ENCODE measurements at regions not wholly inside any gene's neighbourhood (a gene's known extent, or its start where the extent isn't known, plus 50 kb on each side); places are given as distances from the start of the nearest gene placed in this dataset.

DNA sequence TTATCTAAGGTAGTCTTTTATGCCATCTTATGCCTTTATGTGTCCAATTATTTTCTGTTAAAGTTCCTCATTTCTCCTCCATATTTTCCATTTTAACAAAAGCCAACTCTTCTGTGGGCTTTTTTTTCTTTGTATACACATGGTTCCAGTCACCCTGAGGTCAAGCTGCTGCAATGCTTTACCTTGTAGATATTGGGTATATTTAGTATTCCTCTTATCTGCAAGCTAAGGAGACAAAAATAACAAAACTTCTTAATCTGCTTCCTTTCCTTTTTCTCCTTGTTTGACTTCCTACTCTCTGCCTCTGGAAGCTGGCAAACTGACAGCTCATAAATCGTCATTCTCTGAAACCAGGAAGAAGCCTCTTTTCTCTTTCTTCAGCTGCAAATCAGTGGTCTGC, 885.0 kb upstream of the LRRN3 start:
- Histone ChIP-seq H3K4me3 (ENCODE audit: low read length) (no peak overlapping the region), H3K36me3 (replicated peaks; ENCODE audit: insufficient read depth, low read length) (no peaks in the 10 kb centered on the region), H2AFZ (ENCODE audit: low read length) (no peak overlapping the region), H3K4me1 (ENCODE audit: low read length) (no peaks in the 10 kb centered on the region), H3F3A (ENCODE audit: insufficient read depth, low read length) (no peaks in the 10 kb centered on the region), H3K27me3 (replicated peaks; ENCODE audit: insufficient read depth, low read length) (no peaks in the 10 kb centered on the region), H3K9ac (ENCODE audit: low read length) (no peak overlapping the region), H3K4me2 (ENCODE audit: low read depth, low read length) (no peak overlapping the region), H3K9me2 (replicated peaks; ENCODE audit: insufficient read depth, low read length) (no peaks in the 10 kb centered on the region), H3K27ac (ENCODE audit: low read length) (no peak overlapping the region), H4K20me1 (ENCODE audit: insufficient read depth, low read length) (no peaks in the 10 kb centered on the region), H3K9me3 (replicated peaks; ENCODE audit: insufficient read depth, low read length) (no peaks in the 10 kb centered on the region), H3K79me2 (ENCODE audit: low read length) (no peaks in the 10 kb centered on the region)
- no peak for TF ChIP-seq EZH2phosphoT487 (IDR thresholded peaks at IDR 0.05; ENCODE audit: low read length)
- TF ChIP-seq EZH2 (optimal IDR thresholded peaks at IDR 0.05; ENCODE audit: low read depth, low read length): no peak
- TF ChIP-seq, protein P1, sequence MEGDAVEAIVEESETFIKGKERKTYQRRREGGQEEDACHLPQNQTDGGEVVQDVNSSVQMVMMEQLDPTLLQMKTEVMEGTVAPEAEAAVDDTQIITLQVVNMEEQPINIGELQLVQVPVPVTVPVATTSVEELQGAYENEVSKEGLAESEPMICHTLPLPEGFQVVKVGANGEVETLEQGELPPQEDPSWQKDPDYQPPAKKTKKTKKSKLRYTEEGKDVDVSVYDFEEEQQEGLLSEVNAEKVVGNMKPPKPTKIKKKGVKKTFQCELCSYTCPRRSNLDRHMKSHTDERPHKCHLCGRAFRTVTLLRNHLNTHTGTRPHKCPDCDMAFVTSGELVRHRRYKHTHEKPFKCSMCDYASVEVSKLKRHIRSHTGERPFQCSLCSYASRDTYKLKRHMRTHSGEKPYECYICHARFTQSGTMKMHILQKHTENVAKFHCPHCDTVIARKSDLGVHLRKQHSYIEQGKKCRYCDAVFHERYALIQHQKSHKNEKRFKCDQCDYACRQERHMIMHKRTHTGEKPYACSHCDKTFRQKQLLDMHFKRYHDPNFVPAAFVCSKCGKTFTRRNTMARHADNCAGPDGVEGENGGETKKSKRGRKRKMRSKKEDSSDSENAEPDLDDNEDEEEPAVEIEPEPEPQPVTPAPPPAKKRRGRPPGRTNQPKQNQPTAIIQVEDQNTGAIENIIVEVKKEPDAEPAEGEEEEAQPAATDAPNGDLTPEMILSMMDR (IDR thresholded peaks at IDR 0.05; ENCODE audit: low read length): no peak
- no peak for DNase-seq

DNA sequence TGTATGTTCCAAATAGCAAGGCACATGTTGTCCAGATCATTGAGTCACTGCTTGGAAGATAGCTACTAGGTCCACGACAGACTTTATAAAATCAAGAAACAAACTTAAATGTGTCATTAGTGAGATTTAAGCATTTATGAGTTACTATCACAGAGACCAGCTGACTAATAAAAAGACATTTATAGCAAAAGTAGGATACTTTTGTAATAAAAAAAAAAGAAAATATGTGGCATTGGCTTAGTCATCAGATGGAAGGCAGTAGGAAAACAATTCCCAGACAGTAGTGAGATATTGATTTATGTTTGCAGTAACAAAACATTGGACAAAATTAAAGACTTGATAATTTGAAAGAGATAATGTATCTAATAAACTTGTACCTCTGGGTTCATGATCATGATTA, 881.0 kb upstream of the LRRN3 start:
- no peak overlapping the region; the same call in 1 of the 2 replicates for H3K4me2 ChIP-seq (ENCODE audit: low read depth, low read length)
- TF ChIP-seq, protein P1 (IDR thresholded peaks at IDR 0.05; ENCODE audit: low read length): no peak
- TF ChIP-seq EZH2 (optimal IDR thresholded peaks at IDR 0.05; ENCODE audit: low read depth, low read length) (no peak), EZH2phosphoT487 (IDR thresholded peaks at IDR 0.05; ENCODE audit: low read length) (no peak)
- no peak overlapping the region for H3K27ac ChIP-seq (ENCODE audit: low read length)
- H3F3A ChIP-seq (ENCODE audit: insufficient read depth, low read length): no peaks in the 10 kb centered on the region
- no peaks in the 10 kb centered on the region for H3K27me3 ChIP-seq (replicated peaks; ENCODE audit: insufficient read depth, low read length)
- no peaks in the 10 kb centered on the region for H3K79me2 ChIP-seq (ENCODE audit: low read length)
- no peaks in the 10 kb centered on the region for H3K9me3 ChIP-seq (replicated peaks; ENCODE audit: insufficient read depth, low read length)
- no peak overlapping the region; the same call in 1 of the 2 replicates for H2AFZ ChIP-seq (ENCODE audit: low read length)
- H3K9me2 ChIP-seq (replicated peaks; ENCODE audit: insufficient read depth, low read length): no peaks in the 10 kb centered on the region
- no peaks in the 10 kb centered on the region for H3K4me1 ChIP-seq (ENCODE audit: low read length)
- H4K20me1 ChIP-seq (ENCODE audit: insufficient read depth, low read length): no peaks in the 10 kb centered on the region
- no peak overlapping the region for H3K4me3 ChIP-seq (ENCODE audit: low read length)
- DNase-seq: no peak
- no peaks in the 10 kb centered on the region for H3K36me3 ChIP-seq (replicated peaks; ENCODE audit: insufficient read depth, low read length)
- H3K9ac ChIP-seq (ENCODE audit: low read length): no peak overlapping the region

DNA sequence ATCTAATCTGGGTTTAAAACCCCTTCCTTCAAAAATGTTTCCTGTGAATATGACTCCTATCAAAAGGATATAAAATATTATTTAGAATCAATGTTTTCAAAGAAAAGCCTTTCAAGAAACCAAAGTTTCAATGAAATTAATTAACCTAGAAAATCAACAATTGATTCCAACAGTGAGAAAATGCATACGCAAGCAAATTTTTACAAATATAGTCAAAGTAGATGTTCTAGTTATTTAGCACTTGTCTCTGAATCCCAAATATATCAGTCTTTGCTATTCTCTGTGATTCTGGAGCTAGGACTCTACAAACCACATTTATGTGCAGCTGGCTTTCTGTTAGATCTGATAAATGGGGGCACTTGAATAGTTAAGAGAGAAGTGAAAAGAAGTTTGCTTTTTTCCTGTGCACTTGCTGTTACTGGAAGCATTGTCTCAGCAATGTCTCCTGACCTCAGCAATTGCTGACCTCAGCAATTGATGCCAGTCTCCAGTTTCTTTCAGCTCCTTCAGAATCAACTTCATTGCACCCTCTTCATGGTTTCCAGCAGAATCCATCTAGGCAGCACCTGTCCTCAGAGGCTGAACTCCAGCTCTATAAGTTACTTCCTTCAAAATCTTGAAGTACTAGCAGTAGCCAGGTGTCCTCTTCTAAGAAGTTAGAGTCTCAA, 879.9 kb upstream of the LRRN3 start:
- Histone ChIP-seq H3K27me3 (replicated peaks; ENCODE audit: insufficient read depth, low read length) (no peaks in the 10 kb centered on the region), H3F3A (ENCODE audit: insufficient read depth, low read length) (no peaks in the 10 kb centered on the region), H3K79me2 (ENCODE audit: low read length) (no peaks in the 10 kb centered on the region), H3K4me1 (ENCODE audit: low read length) (no peaks in the 10 kb centered on the region), H3K4me2 (ENCODE audit: low read depth, low read length) (no peak overlapping the region), H3K4me3 (ENCODE audit: low read length) (no peak overlapping the region), H3K36me3 (replicated peaks; ENCODE audit: insufficient read depth, low read length) (no peaks in the 10 kb centered on the region), H2AFZ (ENCODE audit: low read length) (no peak overlapping the region), H4K20me1 (ENCODE audit: insufficient read depth, low read length) (no peaks in the 10 kb centered on the region), H3K9me3 (replicated peaks; ENCODE audit: insufficient read depth, low read length) (no peaks in the 10 kb centered on the region), H3K9me2 (replicated peaks; ENCODE audit: insufficient read depth, low read length) (no peaks in the 10 kb centered on the region), H3K27ac (ENCODE audit: low read length) (no peak overlapping the region), H3K9ac (ENCODE audit: low read length) (no peak overlapping the region)
- peak; percentile 20 for DNase-seq
- TF ChIP-seq, protein P1 (IDR thresholded peaks at IDR 0.05; ENCODE audit: low read length): no peak

All from MM.1S (cell line).